ENCODE measurements at regions not wholly inside any gene's neighbourhood (a gene's known extent, or its start where the extent isn't known, plus 50 kb on each side); places are given as distances from the start of the nearest gene placed in this dataset.

- TF ChIP-seq CTCF (conservative IDR thresholded peaks at IDR 0.05 in 1 of 2, IDR thresholded peaks at IDR 0.05 in 1 of 2; ENCODE audit: extremely low read depth in 1 of 2, insufficient read depth in 1 of 2, low read depth in 1 of 2, low read length in 2 of 2): no peak
- no peak for TF ChIP-seq EZH2 (IDR thresholded peaks at IDR 0.05; ENCODE audit: borderline replicate concordance, low read length)
Observed at GRCh38 chr5:36369219-36369690, 67.6 kb upstream of the RANBP3L start.

Measured in mammary epithelial cell (primary cell).